Prostate gland (tissue), 2 donors: ENCODE measurements at regions not wholly inside any gene's neighbourhood (a gene's known extent, or its start where the extent isn't known, plus 50 kb on each side); places are given as distances from the start of the nearest gene placed in this dataset.

ENCODE experiments used
- POLR2A ChIP-seq: fragments of 450-650 bp; IDR thresholded peaks from one replicate; pipeline ENCODE4 v1.6.1; 2016; ENCODE audit warnings: antibody characterized with exemption, mild to moderate bottlenecking
- POLR2AphosphoS5 ChIP-seq: sonication (generic); formaldehyde crosslinking; IDR thresholded peaks from one replicate; pipeline ENCODE4 v1.6.1; 2017; ENCODE audit warnings: antibody characterized with exemption
- TF ChIP-seq, protein P1 (sequence below), 4 experiments: fragments of 200-600 bp in 2 of 4; fragments of 450-650 bp in 2 of 4; sonication (generic) in 2 of 4; IDR thresholded peaks; 1 replicate in 3 of 4; 2 replicates in 1 of 4; pipeline ENCODE4 v1.5.1; 2016 to 2019; ENCODE audit warnings: antibody characterized with exemption in 4 of 4, mild to moderate bottlenecking in 2 of 4, moderate library complexity in 2 of 4

DNA sequence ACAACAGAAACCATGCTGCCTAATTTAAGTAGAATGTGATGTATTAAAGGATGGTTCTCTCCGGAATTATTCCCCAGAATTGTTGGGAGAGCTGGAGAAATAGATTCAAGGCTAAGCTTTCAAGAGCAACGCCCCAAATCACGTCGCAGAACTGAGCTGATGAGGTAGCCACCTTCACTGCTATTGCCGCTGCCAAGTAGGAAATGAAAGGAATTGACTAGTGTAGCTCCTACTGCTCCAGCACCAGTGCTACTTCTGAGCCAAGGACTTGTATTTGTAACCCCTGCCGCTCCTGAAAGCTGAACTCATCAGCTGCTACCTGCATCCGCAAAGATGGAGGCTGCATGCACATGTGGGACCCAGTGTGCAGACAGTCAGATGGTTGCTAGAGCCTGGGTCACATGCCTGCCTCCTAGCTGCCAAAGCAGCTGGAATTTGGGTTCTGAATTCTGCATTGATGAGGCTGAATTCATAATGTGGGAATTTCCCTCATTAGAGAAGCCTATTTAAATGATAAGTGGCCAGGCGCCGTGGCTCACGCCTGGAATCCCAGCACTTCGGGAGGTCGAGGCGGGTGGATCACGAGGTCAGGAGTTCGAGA, 173.9 kb downstream of the PDGFRA start:
- TF ChIP-seq, protein P1, sequence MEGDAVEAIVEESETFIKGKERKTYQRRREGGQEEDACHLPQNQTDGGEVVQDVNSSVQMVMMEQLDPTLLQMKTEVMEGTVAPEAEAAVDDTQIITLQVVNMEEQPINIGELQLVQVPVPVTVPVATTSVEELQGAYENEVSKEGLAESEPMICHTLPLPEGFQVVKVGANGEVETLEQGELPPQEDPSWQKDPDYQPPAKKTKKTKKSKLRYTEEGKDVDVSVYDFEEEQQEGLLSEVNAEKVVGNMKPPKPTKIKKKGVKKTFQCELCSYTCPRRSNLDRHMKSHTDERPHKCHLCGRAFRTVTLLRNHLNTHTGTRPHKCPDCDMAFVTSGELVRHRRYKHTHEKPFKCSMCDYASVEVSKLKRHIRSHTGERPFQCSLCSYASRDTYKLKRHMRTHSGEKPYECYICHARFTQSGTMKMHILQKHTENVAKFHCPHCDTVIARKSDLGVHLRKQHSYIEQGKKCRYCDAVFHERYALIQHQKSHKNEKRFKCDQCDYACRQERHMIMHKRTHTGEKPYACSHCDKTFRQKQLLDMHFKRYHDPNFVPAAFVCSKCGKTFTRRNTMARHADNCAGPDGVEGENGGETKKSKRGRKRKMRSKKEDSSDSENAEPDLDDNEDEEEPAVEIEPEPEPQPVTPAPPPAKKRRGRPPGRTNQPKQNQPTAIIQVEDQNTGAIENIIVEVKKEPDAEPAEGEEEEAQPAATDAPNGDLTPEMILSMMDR (IDR thresholded peaks at IDR 0.05): no peak
- TF ChIP-seq POLR2AphosphoS5 (no peak), POLR2A (no peak)
